Heart left ventricle (tissue), 16 donors: ENCODE measurements at regions not wholly inside any gene's neighbourhood (a gene's known extent, or its start where the extent isn't known, plus 50 kb on each side); places are given as distances from the start of the nearest gene placed in this dataset.
"Not testable (repeated sequence)": the region's sequence is repeated elsewhere in the genome, so short reads cannot be mapped to it uniquely, and the experiment has no call there.

Experiments
- ATAC-seq, 4 donors: fragments of 200-7000 bp; cut with Tn5 transposase; one replicate each; pipeline ENCODE4 v1.9.1; 2020 to 2022; ENCODE audit warnings: moderate library complexity in 4 of 4, mild to moderate bottlenecking in 3 of 4, moderate number of reproducible peaks in 1 of 4
- DNase-seq, 5 donors: peaks; one replicate each; pipeline ENCODE4 v3.0.0-alpha.2; 2020
- H3K27ac ChIP-seq, 12 donors: fragments of 200-600 bp; sonication (generic) in 4 of 12; one replicate each; pipeline versions ENCODE4 v1.5.0 to v1.8.0; 2016 to 2022; ENCODE audit warnings: mild to moderate bottlenecking in 2 of 12
- H3K27me3 ChIP-seq, 9 donors: fragments of 200-600 bp; sonication (generic) in 2 of 9; one replicate each; pipeline versions ENCODE4 v1.5.1 to v1.8.0; 2016 to 2022; ENCODE audit warnings: mild to moderate bottlenecking in 3 of 9
- H3K36me3 ChIP-seq, 9 donors: fragments of 200-600 bp; sonication (generic) in 2 of 9; one replicate each; pipeline versions ENCODE4 v1.5.0 to v1.8.0; 2018 to 2022; ENCODE audit warnings: mild to moderate bottlenecking in 2 of 9
- H3K4me1 ChIP-seq, 12 donors: fragments of 200-600 bp; sonication (generic) in 4 of 12; one replicate each; pipeline versions ENCODE4 v1.5.0 to v1.8.0; 2016 to 2022; ENCODE audit warnings: mild to moderate bottlenecking in 3 of 12
- H3K4me3 ChIP-seq, 12 donors: fragments of 200-600 bp; sonication (generic) in 4 of 12; one replicate each; pipeline versions ENCODE4 v1.5.0 to v1.8.0; 2017 to 2022; ENCODE audit warnings: mild to moderate bottlenecking in 9 of 12, moderate library complexity in 4 of 12
- H3K9me3 ChIP-seq, 12 donors: fragments of 200-600 bp; sonication (generic) in 4 of 12; one replicate each; pipeline versions ENCODE4 v1.5.0 to v1.8.0; 2016 to 2022; ENCODE audit warnings: mild to moderate bottlenecking in 1 of 12
- POLR2A ChIP-seq, 2 donors: fragments of 450-650 bp; IDR thresholded peaks; one replicate each; pipeline ENCODE4 v1.6.1; 2017; ENCODE audit warnings: antibody characterized with exemption in 2 of 2, mild to moderate bottlenecking in 2 of 2, moderate library complexity in 2 of 2
- WGBS, 4 donors: extraction: QIAGEN DNeasy Blood & Tissue Kit in 2 of 4; methylation state at CpG; one replicate each; pipeline versions ENCODE4 v1.1.5 to v1.1.7; 2013 to 2018; 5-methylcytosine and 5-hydroxymethylcytosine counted together
- intact Hi-C, 10 donors: fragments of 100-400 bp; cut with DNase I; formaldehyde crosslinking; loops; one replicate each; pipeline versions ENCODE4 v1.11.1 to v1.14.2; 2022
- TF ChIP-seq, protein P1 (sequence below), 12 donors: fragments of 200-600 bp; sonication (generic) in 4 of 12; IDR thresholded peaks; one replicate each; pipeline versions ENCODE4 v1.5.0 to v1.8.0; 2018 to 2022; ENCODE audit warnings: antibody characterized with exemption in 12 of 12, mild to moderate bottlenecking in 5 of 12
- donor health status: ischemic (EF 13 %, LVEDD 7.1; RV severe dilation, severe dysfunction).
- donor health status: healthy with polysubstance abuse.
- donor health status: DM: no; HTN: yes; CAD: no.
- donor health status: DM: no; HTN: no; CAD: no.
- donor health status: ischemic (EF 25% LVEDD 6.9; RV normal size, moderate dysfunction).
- donor health status: ischemic (EF 25% LVEDD 5.7; RV mildly dilated, moderate dysfunction).
- donor health status: healthy.
- donor health status: DM: yes; HTN: yes; CAD: no.
- donor health status: ischemic (EF 35%, LVEDD 5.7; RV mildly dilated, moderate dysfunction).
- donor health status: nonischemic (EF 11% LVEDD 7.7; RV severe dilation, severe dysfunction).
- donor health status: DM: yes; HTN: yes; CAD: no.
- donor health status: PGD.
- donor health status: ischemic (EF 29% LVEDD 5.4; RV normal size, mild dysfunction).
- donor health status: nonischemic (EF 23%, LVEDD 6.1; RV moderate dilation, normal function).

GRCh38 chr2:198861080-198861479 is 596.7 kb downstream of the SATB2 start:
- intact Hi-C loops: no loop called here

GRCh38 chr2:198857246-198857645 is 600.5 kb downstream of the SATB2 start:
- WGBS, 4 donors: 49 to 58% (median 54%) methylated on average over 1 of the region's 1 CpG
- ATAC-seq: no peak
- Histone ChIP-seq H3K36me3 (no peaks in the 10 kb centered on the region), H3K27ac (no peak overlapping the region), H3K9me3 (peaks cover 0 to 33% (median 20%) of the 10 kb centered on the region in 12 donors), H3K4me3 (no peak overlapping the region), H3K4me1 (no peaks in the 10 kb centered on the region), H3K27me3 (no peaks in the 10 kb centered on the region)
- intact Hi-C loops: no loop called here
- TF ChIP-seq, protein P1, sequence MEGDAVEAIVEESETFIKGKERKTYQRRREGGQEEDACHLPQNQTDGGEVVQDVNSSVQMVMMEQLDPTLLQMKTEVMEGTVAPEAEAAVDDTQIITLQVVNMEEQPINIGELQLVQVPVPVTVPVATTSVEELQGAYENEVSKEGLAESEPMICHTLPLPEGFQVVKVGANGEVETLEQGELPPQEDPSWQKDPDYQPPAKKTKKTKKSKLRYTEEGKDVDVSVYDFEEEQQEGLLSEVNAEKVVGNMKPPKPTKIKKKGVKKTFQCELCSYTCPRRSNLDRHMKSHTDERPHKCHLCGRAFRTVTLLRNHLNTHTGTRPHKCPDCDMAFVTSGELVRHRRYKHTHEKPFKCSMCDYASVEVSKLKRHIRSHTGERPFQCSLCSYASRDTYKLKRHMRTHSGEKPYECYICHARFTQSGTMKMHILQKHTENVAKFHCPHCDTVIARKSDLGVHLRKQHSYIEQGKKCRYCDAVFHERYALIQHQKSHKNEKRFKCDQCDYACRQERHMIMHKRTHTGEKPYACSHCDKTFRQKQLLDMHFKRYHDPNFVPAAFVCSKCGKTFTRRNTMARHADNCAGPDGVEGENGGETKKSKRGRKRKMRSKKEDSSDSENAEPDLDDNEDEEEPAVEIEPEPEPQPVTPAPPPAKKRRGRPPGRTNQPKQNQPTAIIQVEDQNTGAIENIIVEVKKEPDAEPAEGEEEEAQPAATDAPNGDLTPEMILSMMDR (IDR thresholded peaks at IDR 0.05): no peak
- no peak for TF ChIP-seq POLR2A (IDR thresholded peaks at IDR 0.05)
- DNase-seq: no peak

More at GRCh38 chr2:198861080-198861479, 596.7 kb downstream of the SATB2 start:
- Histone ChIP-seq H3K27ac (no peak overlapping the region), H3K4me3 (no peak overlapping the region), H3K4me1 (no peaks in the 10 kb centered on the region), H3K9me3 (peaks cover 0 to 31% (median 19%) of the 10 kb centered on the region in 12 donors), H3K27me3 (no peaks in the 10 kb centered on the region), H3K36me3 (no peaks in the 10 kb centered on the region)
- ATAC-seq (no peak), DNase-seq (no peak)
- 94 to 95% (median 94%) methylated on average over 2 of the region's 2 CpGs for WGBS, 4 donors
- TF ChIP-seq, protein P1 (IDR thresholded peaks at IDR 0.05): no peak
- TF ChIP-seq POLR2A (IDR thresholded peaks at IDR 0.05): no peak

DNA sequence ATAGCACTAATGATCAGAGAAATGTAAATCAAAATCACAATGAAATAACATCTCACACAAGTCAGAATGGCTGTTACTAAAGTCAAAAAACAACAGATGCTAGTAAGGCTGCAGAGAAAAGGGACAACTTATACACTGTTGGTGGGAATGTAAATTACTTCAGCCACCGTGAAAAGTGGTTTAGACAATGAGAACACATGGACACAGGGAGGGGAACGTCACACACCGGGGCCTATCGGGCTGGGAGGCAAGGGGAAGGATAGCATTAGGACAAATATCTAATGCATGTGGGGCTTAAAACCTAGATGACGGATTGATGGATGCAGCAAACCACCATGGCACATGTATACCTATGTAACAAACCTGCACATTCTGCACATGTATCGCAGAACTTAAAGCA is 602.0 kb downstream of the SATB2 start:
- H3K27me3 ChIP-seq, ATAC-seq, H3K4me1 ChIP-seq, H3K4me3 ChIP-seq, intact Hi-C loops, H3K27ac ChIP-seq, H3K36me3 ChIP-seq, DNase-seq: not testable (repeated sequence)
- 82 to 88% (median 84%) methylated on average over 6 of the region's 6 CpGs for WGBS, 4 donors
- H3K9me3 ChIP-seq: peaks cover 0 to 33% (median 20%) of the 10 kb centered on the region in 12 donors

DNA sequence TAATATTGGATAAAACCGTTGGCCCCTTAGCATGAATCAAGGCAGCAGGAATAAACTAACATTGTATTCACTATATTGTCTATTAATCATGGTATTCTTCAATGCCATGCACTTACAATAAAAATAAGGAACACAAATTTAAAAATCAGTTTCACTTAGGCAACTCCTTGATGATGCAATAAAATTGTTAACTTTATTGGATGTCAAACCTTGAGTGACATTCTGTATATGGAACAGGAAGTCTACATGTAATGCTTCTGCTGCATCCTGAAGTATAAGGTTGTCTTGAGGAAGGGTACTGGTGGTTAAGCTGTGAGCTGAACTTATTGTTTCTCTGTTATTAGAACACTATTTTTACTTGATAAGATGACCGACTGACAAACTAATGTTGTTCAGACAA is 605.5 kb downstream of the SATB2 start:
- DNase-seq (no peak), ATAC-seq (no peak)
- intact Hi-C loops: no loop called here
- 71 to 80% (median 78%) methylated on average over 2 of the region's 2 CpGs for WGBS, 4 donors
- no peaks in the 10 kb centered on the region for H3K27me3 ChIP-seq
- H3K4me1 ChIP-seq: no peaks in the 10 kb centered on the region
- TF ChIP-seq, protein P1 (IDR thresholded peaks at IDR 0.05): no peak
- no peak for TF ChIP-seq POLR2A (IDR thresholded peaks at IDR 0.05)
- no peak overlapping the region for H3K27ac ChIP-seq
- no peaks in the 10 kb centered on the region for H3K36me3 ChIP-seq
- peaks cover 0 to 7% (median under 1%) of the 10 kb centered on the region in 12 donors for H3K9me3 ChIP-seq
- H3K4me3 ChIP-seq: no peak overlapping the region

DNA sequence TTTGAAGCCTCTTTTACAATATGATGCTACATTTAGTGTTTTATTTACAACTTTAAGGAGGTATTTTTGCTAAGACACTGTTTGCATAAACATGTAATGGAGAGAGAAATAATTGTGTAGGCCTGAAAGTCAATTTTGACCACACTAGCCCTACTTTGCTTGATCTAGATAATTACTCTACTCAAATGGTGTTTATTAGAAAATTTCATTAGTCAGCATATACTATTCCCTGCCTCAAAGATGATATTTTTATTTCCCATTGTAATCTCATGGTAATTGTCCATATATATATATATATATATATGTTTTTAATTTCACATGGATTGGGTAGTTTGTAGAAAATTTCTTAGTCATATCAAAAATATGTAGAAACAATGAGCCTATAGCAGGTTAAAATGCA is 632.2 kb downstream of the SATB2 start:
- Histone ChIP-seq H3K27me3 (no peaks in the 10 kb centered on the region), H3K36me3 (no peaks in the 10 kb centered on the region), H3K4me3 (no peak overlapping the region), H3K4me1 (no peaks in the 10 kb centered on the region), H3K9me3 (peaks cover 0 to 9% (median 0%) of the 10 kb centered on the region in 12 donors), H3K27ac (no peak overlapping the region)
- TF ChIP-seq, protein P1 (IDR thresholded peaks at IDR 0.05): no peak
- TF ChIP-seq POLR2A (IDR thresholded peaks at IDR 0.05): no peak
- intact Hi-C loops: no loop called here
- DNase-seq: no peak
- ATAC-seq: no peak
